ENCODE measurements at regions not wholly inside any gene's neighbourhood (a gene's known extent, or its start where the extent isn't known, plus 50 kb on each side); places are given as distances from the start of the nearest gene placed in this dataset.

- no peaks in the 10 kb centered on the region for H3K9me3 Mint-ChIP-seq
- H3K36me3 Mint-ChIP-seq (ENCODE audit: low read depth) = no peaks in the 10 kb centered on the region
- no peak overlapping the region for H3K4me3 Mint-ChIP-seq
- ATAC-seq = no peak
- TF ChIP-seq CTCF (IDR thresholded peaks at IDR 0.05) = no peak
- H3K27me3 Mint-ChIP-seq = no peaks in the 10 kb centered on the region
- H3K4me1 Mint-ChIP-seq (ENCODE audit: low read depth) = no peaks in the 10 kb centered on the region
- CTCF ChIA-PET = no interaction called here
- no peak for DNase-seq
- H3K27ac Mint-ChIP-seq = no peak overlapping the region
- POLR2A ChIA-PET = no interaction called here
- intact Hi-C loops (cut with micrococcal nuclease) = no loop called here
These were observed 795.7 kb upstream of the SOX9 start for GRCh38 chr17:71325117-71325516.

GRCh38 chr17:71325886-71326285, 794.9 kb upstream of the SOX9 start:
- no peak for ATAC-seq
- H3K4me1 Mint-ChIP-seq (ENCODE audit: low read depth) = no peaks in the 10 kb centered on the region
- no peak for DNase-seq
- no peak overlapping the region for H3K4me3 Mint-ChIP-seq
- POLR2A ChIA-PET = no interaction called here
- no peak overlapping the region for H3K27ac Mint-ChIP-seq
- H3K9me3 Mint-ChIP-seq = no peaks in the 10 kb centered on the region
- no peaks in the 10 kb centered on the region for H3K36me3 Mint-ChIP-seq (ENCODE audit: low read depth)
- no peaks in the 10 kb centered on the region for H3K27me3 Mint-ChIP-seq
- intact Hi-C loops (cut with micrococcal nuclease) = no loop called here
- no peak for TF ChIP-seq CTCF (IDR thresholded peaks at IDR 0.05)
- CTCF ChIA-PET = no interaction called here

GRCh38 chr17:71327376-71328059, 793.3 kb upstream of the SOX9 start:
- H3K4me1 Mint-ChIP-seq (ENCODE audit: low read depth) = no peaks in the 10 kb centered on the region
- no peaks in the 10 kb centered on the region for H3K9me3 Mint-ChIP-seq
- H3K27me3 Mint-ChIP-seq = no peaks in the 10 kb centered on the region
- no peak overlapping the region for H3K4me3 Mint-ChIP-seq
- DNase-seq (no peak), ATAC-seq (no peak)
- CTCF ChIA-PET = no interaction called here
- H3K36me3 Mint-ChIP-seq (ENCODE audit: low read depth) = no peaks in the 10 kb centered on the region
- TF ChIP-seq CTCF (IDR thresholded peaks at IDR 0.05) = no peak
- intact Hi-C loops (cut with micrococcal nuclease) = no loop called here
- POLR2A ChIA-PET = no interaction called here
- H3K27ac Mint-ChIP-seq = no peak overlapping the region

GRCh38 chr17:71329310-71330098, 791.3 kb upstream of the SOX9 start:
- no peak for DNase-seq
- no peak for ATAC-seq
- no peak for TF ChIP-seq CTCF (IDR thresholded peaks at IDR 0.05)
- H3K27me3 Mint-ChIP-seq = no peaks in the 10 kb centered on the region
- ChIA-PET CTCF (no interaction called here), POLR2A (no interaction called here)
- intact Hi-C loops (cut with micrococcal nuclease) = no loop called here
- H3K36me3 Mint-ChIP-seq (ENCODE audit: low read depth) = no peaks in the 10 kb centered on the region
- no peak overlapping the region for H3K4me3 Mint-ChIP-seq
- no peaks in the 10 kb centered on the region for H3K4me1 Mint-ChIP-seq (ENCODE audit: low read depth)
- H3K9me3 Mint-ChIP-seq = no peaks in the 10 kb centered on the region
- H3K27ac Mint-ChIP-seq = no peak overlapping the region

- H3K9me3 Mint-ChIP-seq = no peaks in the 10 kb centered on the region
- H3K4me1 Mint-ChIP-seq (ENCODE audit: low read depth) = no peaks in the 10 kb centered on the region
- H3K36me3 Mint-ChIP-seq (ENCODE audit: low read depth) = no peaks in the 10 kb centered on the region
- H3K4me3 Mint-ChIP-seq = no peak overlapping the region
- intact Hi-C loops (cut with micrococcal nuclease) = no loop called here
- no peak overlapping the region for H3K27ac Mint-ChIP-seq
- TF ChIP-seq CTCF (IDR thresholded peaks at IDR 0.05) = no peak
- ATAC-seq (no peak), DNase-seq (no peak)
- ChIA-PET CTCF (no interaction called here), POLR2A (no interaction called here)
- H3K27me3 Mint-ChIP-seq = no peaks in the 10 kb centered on the region
These were observed 790.8 kb upstream of the SOX9 start for GRCh38 chr17:71330099-71330375.

Measured in activated CD8-positive, alpha-beta T cell treated with anti-CD3 and anti-CD28 coated beads for 36 hours (primary cell).